Caco-2 (cell line): ENCODE measurements at regions not wholly inside any gene's neighbourhood (a gene's known extent, or its start where the extent isn't known, plus 50 kb on each side); places are given as distances from the start of the nearest gene placed in this dataset.
A peak's percentile ranks its signal among the peaks of the same experiment; 100 is the strongest.
"Not testable (repeated sequence)": the region's sequence is repeated elsewhere in the genome, so short reads cannot be mapped to it uniquely, and the experiment has no call there.

Experiments used
- BruUV-seq: library from RNA; stranded (reverse); fragments of 400-500 nt; replicated peaks from 2 replicates; lab custom pipeline; 2021; lab: Mats Ljungman, UMichigan
- CTCF ChIA-PET: fragments of 300-600 bp; sonication (Branson Sonifier 250); formaldehyde crosslinking; loops from one replicate; lab custom pipeline; 2022; ENCODE audit warnings: antibody characterized with exemption; lab: Charles Lee
- POLR2A ChIA-PET: fragments of 300-600 bp; sonication (Branson Sonifier 250); formaldehyde crosslinking; loops from one replicate; lab custom pipeline; 2022; ENCODE audit warnings: antibody characterized with exemption; lab: Charles Lee
- DNase-seq, 2 experiments: peaks; one replicate each; pipeline versions ENCODE4 v3.0.0 to v3.0.0-alpha.2; 2020 to 2022
- H3K27me3 ChIP-seq: replicated peaks from 2 replicates; pipeline ENCODE4 v1.6.0; 2011; ENCODE audit warnings: low read length; ENCODE audit not compliant: control insufficient read depth, insufficient read depth
- H3K36me3 ChIP-seq: 2 replicates; pipeline ENCODE4 v1.5.1; 2011; ENCODE audit warnings: low read length; ENCODE audit not compliant: control insufficient read depth, insufficient read depth
- H3K4me1 ChIP-seq: fragments of 250-450 bp; sonication (Bioruptor Pico); 2 replicates; pipeline ENCODE4 v1.5.1; 2020; ENCODE audit warnings: mild to moderate bottlenecking
- H3K4me3 ChIP-seq: 2 replicates; pipeline ENCODE4 v1.5.1; 2011; ENCODE audit warnings: low read depth, mild to moderate bottlenecking, control low read depth, low read length
- H3K9me3 ChIP-seq: fragments of 250-450 bp; sonication (Bioruptor Pico); 2 replicates; pipeline ENCODE4 v1.5.1; 2020; ENCODE audit warnings: mild to moderate bottlenecking, moderate library complexity
- H3K27ac Mint-ChIP-seq: one replicate; pipeline ENCODE4 v1.8.0; 2022; ENCODE audit warnings: mixed read lengths; ENCODE audit not compliant: unreplicated experiment
- H3K27me3 Mint-ChIP-seq: one replicate; pipeline ENCODE4 v1.8.0; 2022; ENCODE audit warnings: mixed read lengths; ENCODE audit not compliant: insufficient read depth, unreplicated experiment
- H3K36me3 Mint-ChIP-seq: one replicate; pipeline ENCODE4 v1.8.0; 2022; ENCODE audit warnings: mild to moderate bottlenecking, mixed read lengths; ENCODE audit not compliant: insufficient read depth, unreplicated experiment
- H3K4me1 Mint-ChIP-seq: one replicate; pipeline ENCODE4 v1.8.0; 2022; ENCODE audit warnings: low read depth, mixed read lengths; ENCODE audit not compliant: unreplicated experiment
- H3K4me3 Mint-ChIP-seq: one replicate; pipeline ENCODE4 v1.8.0; 2022; ENCODE audit warnings: mild to moderate bottlenecking, moderate library complexity, mixed read lengths; ENCODE audit not compliant: unreplicated experiment
- H3K9me3 Mint-ChIP-seq: one replicate; pipeline ENCODE4 v1.8.0; 2022; ENCODE audit warnings: mixed read lengths; ENCODE audit not compliant: unreplicated experiment
- intact Hi-C: fragments of 100-400 bp; cut with micrococcal nuclease; formaldehyde crosslinking; loops from one replicate; pipeline ENCODE4 v1.10.0; 2022; ENCODE audit not compliant: unreplicated experiment
- TF ChIP-seq, protein P1 (sequence below), 2 experiments: fragments of 200-600 bp in 1 of 2; IDR thresholded peaks; 1 replicate in 1 of 2; 2 replicates in 1 of 2; pipeline versions ENCODE4 v1.5.1 to v1.8.0; 2011 to 2022; ENCODE audit warnings: antibody characterized with exemption in 1 of 2, control low read depth in 1 of 2, inconsistent platforms in 1 of 2, low read depth in 1 of 2, low read length in 1 of 2, mild to moderate bottlenecking in 1 of 2, moderate library complexity in 1 of 2; ENCODE audit not compliant: insufficient read depth in 1 of 2, severe bottlenecking in 1 of 2, unreplicated experiment in 1 of 2

- Mint-ChIP-seq H3K4me3 (no peak overlapping the region), H3K27ac (no peak overlapping the region), H3K9me3 (peaks cover 7% of the 10 kb centered on the region), H3K27me3 (no peaks in the 10 kb centered on the region), H3K36me3 (no peaks in the 10 kb centered on the region), H3K4me1 (peaks cover 9% of the 10 kb centered on the region)
- Histone ChIP-seq H3K9me3 (no peaks in the 10 kb centered on the region), H3K4me3 (no peak overlapping the region), H3K27me3 (no peaks in the 10 kb centered on the region), H3K36me3 (no peaks in the 10 kb centered on the region), H3K4me1 (peaks cover 6% of the 10 kb centered on the region; the same call in 1 of the 2 replicates)
- intact Hi-C loops = loop anchor here (2.0 kb wide), 1 partner anchor 142 kb away; no protein-coding TSS in a partner anchor
- DNase-seq = peak; percentile 71 to 82
- TF ChIP-seq, protein P1, sequence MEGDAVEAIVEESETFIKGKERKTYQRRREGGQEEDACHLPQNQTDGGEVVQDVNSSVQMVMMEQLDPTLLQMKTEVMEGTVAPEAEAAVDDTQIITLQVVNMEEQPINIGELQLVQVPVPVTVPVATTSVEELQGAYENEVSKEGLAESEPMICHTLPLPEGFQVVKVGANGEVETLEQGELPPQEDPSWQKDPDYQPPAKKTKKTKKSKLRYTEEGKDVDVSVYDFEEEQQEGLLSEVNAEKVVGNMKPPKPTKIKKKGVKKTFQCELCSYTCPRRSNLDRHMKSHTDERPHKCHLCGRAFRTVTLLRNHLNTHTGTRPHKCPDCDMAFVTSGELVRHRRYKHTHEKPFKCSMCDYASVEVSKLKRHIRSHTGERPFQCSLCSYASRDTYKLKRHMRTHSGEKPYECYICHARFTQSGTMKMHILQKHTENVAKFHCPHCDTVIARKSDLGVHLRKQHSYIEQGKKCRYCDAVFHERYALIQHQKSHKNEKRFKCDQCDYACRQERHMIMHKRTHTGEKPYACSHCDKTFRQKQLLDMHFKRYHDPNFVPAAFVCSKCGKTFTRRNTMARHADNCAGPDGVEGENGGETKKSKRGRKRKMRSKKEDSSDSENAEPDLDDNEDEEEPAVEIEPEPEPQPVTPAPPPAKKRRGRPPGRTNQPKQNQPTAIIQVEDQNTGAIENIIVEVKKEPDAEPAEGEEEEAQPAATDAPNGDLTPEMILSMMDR (IDR thresholded peaks at IDR 0.05; ENCODE audit: insufficient read depth in 1 of 2, low read depth in 1 of 2, low read length in 1 of 2, severe bottlenecking in 1 of 2, unreplicated experiment in 1 of 2) = peak; percentile 77 to 90
- CTCF ChIA-PET = no interaction called here
- POLR2A ChIA-PET = no interaction called here
- no TSS peak for BruUV-seq
These were observed 845.3 kb downstream of the DIAPH3 start for GRCh38 chr13:59318320-59318930.

DNA sequence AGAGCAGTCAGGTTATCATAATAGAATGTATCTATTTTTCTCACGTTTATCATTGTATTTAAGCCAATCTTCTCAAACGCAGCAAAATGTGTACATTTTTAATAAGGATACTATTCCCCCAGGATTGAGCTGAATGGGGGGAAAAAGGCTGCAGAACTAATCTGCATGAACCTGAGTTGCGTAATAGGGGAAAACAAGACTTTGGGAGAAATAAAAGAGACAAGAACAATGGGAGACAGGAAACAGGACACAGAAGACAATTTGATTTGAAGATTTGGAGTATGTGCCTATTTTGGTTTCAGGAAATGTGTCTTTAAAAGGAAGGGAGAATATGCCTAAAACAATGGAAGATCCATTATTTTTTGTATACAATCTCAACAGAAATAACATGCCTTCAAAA is 844.5 kb downstream of the DIAPH3 start:
- H3K27me3 ChIP-seq = no peaks in the 10 kb centered on the region
- Mint-ChIP-seq H3K27ac (no peak overlapping the region), H3K27me3 (no peaks in the 10 kb centered on the region), H3K4me3 (no peak overlapping the region), H3K4me1 (peaks cover 9% of the 10 kb centered on the region), H3K36me3 (no peaks in the 10 kb centered on the region), H3K9me3 (peaks cover 7% of the 10 kb centered on the region)
- no peak overlapping the region for H3K4me3 ChIP-seq
- DNase-seq = no peak
- peaks cover 6% of the 10 kb centered on the region; the same call in 1 of the 2 replicates for H3K4me1 ChIP-seq
- BruUV-seq = no TSS peak
- intact Hi-C loops = loop anchor here (2.0 kb wide), 1 partner anchor 142 kb away; no protein-coding TSS in a partner anchor
- ChIA-PET POLR2A (no interaction called here), CTCF (no interaction called here)
- H3K36me3 ChIP-seq = no peaks in the 10 kb centered on the region
- TF ChIP-seq, protein P1 (IDR thresholded peaks at IDR 0.05; ENCODE audit: insufficient read depth in 1 of 2, low read depth in 1 of 2, low read length in 1 of 2, severe bottlenecking in 1 of 2, unreplicated experiment in 1 of 2) = no peak
- no peaks in the 10 kb centered on the region for H3K9me3 ChIP-seq

- DNase-seq = no peak
- Mint-ChIP-seq H3K4me1 (peaks cover 3% of the 10 kb centered on the region), H3K36me3 (no peaks in the 10 kb centered on the region), H3K9me3 (peaks cover 7% of the 10 kb centered on the region), H3K27me3 (no peaks in the 10 kb centered on the region), H3K27ac (no peak overlapping the region), H3K4me3 (no peak overlapping the region)
- no TSS peak for BruUV-seq
- TF ChIP-seq, protein P1 (IDR thresholded peaks at IDR 0.05; ENCODE audit: insufficient read depth in 1 of 2, low read depth in 1 of 2, low read length in 1 of 2, severe bottlenecking in 1 of 2, unreplicated experiment in 1 of 2) = no peak
- no peaks in the 10 kb centered on the region for H3K27me3 ChIP-seq
- H3K9me3 ChIP-seq = no peaks in the 10 kb centered on the region
- no peaks in the 10 kb centered on the region for H3K36me3 ChIP-seq
- POLR2A ChIA-PET = no interaction called here
- H3K4me3 ChIP-seq = no peak overlapping the region
- intact Hi-C loops = no loop called here
- CTCF ChIA-PET = no interaction called here
- peaks cover 3% of the 10 kb centered on the region; the same call in 1 of the 2 replicates for H3K4me1 ChIP-seq
These were observed 843.7 kb downstream of the DIAPH3 start for GRCh38 chr13:59320021-59320420.

- H3K4me3 Mint-ChIP-seq, H3K9me3 ChIP-seq, intact Hi-C loops, H3K27ac Mint-ChIP-seq, BruUV-seq, H3K27me3 Mint-ChIP-seq, H3K27me3 ChIP-seq, POLR2A ChIA-PET, H3K36me3 Mint-ChIP-seq, H3K4me1 ChIP-seq, H3K4me1 Mint-ChIP-seq, H3K4me3 ChIP-seq, H3K36me3 ChIP-seq, DNase-seq, CTCF ChIA-PET, H3K9me3 Mint-ChIP-seq: not testable (repeated sequence)
These were observed 839.3 kb downstream of the DIAPH3 start for GRCh38 chr13:59324401-59324800.
